Superior temporal gyrus (tissue), 1 donor: ENCODE measurements at regions not wholly inside any gene's neighbourhood (a gene's known extent, or its start where the extent isn't known, plus 50 kb on each side); places are given as distances from the start of the nearest gene placed in this dataset.
"Not testable (repeated sequence)": the region's sequence is repeated elsewhere in the genome, so short reads cannot be mapped to it uniquely, and the experiment has no call there.

ENCODE experiments used
- DNase-seq: peaks from one replicate; pipeline ENCODE4 v3.0.0-alpha.2; 2016; ENCODE audit errors: extremely low spot score

- no peak for DNase-seq
These were observed 110.5 kb upstream of the KCND3 start for GRCh38 chr1:112099979-112100378.

- no peak for DNase-seq
These were observed 116.1 kb upstream of the KCND3 start for GRCh38 chr1:112105557-112105956.

GRCh38 chr1:112110031-112110430 lies 120.6 kb upstream of the KCND3 start:
- no peak for DNase-seq

GRCh38 chr1:112111734-112112133 lies 122.3 kb upstream of the KCND3 start:
- no peak for DNase-seq

DNA sequence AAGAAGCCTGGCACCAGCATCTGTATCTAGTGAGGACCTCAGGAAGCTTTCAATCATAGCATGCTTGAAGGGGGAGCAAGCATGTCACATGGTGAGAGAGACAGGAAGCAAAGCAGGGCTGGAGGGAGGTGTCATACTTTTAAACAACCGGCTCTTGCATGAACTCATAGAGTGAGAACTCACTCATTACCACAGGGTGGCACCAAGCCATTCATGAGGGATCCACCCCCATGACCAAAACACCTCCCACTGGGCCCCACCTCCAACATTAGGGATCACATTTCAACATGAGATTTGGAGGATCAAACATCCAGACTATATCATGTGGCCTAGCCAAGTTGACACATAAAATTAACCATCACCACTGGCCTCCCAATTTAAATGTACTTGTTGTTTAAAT lies 125.1 kb upstream of the KCND3 start:
- no peak for DNase-seq

- no peak for DNase-seq
These were observed 137.1 kb upstream of the KCND3 start for GRCh38 chr1:112126598-112126997.

DNA sequence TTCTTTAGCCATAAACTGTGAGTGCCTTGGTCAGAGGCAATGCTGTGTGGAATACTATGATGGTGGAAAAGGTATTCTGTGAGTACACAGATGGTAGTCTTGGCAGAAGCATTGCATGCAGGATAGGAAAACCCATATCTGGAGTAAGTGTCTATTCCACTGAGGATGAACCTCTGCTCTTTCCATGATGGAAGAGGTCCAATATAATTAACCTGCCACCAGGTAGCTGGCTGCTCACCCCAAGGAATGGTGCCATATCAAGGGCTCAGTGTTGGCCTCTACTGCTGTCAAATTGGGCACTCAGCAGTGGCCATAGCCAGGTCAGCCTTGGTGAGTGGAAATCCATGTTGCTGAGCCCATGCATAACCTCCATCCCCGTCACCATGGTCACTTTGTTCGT lies 138.1 kb upstream of the KCND3 start:
- DNase-seq, result not testable (repeated sequence)

DNA sequence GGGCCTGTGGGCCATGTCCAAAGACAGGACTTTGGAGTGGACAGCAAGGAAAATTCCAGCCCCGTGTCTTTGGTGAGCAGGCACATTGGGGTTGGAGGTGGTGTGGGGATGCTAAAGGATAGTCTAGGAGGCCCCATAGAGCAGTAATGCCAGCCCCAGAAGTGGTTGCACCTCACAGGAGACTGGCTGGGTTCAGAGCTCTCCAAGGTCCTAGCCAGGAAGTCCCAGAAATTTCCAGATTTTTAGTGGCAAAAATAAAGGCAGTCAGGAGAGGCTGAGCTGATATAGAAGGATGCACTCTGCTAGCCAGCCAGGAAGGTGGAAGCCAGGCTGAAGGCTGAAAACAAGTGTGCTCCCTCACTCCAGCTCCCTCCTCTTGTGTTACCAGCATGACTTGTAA lies 144.0 kb upstream of the KCND3 start:
- no peak for DNase-seq

DNA sequence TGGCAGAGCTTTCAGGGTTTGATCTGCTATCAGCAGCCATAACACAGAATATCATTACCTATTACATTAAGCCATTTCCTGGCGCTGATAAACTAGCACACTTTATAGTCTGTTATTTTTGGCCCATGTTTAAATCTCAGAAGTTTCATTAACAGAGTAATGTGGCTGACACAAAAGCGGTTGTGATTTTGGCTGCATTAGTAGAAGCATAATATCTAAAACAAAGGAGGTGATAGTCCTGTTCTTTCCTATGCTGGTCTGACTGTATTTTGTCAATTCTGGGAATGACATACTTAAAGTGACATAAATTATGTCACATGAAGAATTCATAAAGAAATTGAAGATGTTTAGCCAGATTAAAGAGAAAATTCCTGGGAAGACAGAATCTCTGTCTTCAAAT lies 151.3 kb upstream of the KCND3 start:
- DNase-seq, result no peak

GRCh38 chr1:112141301-112141700 lies 151.8 kb upstream of the KCND3 start:
- DNase-seq, result no peak

GRCh38 chr1:112141923-112142322 lies 152.5 kb upstream of the KCND3 start:
- no peak for DNase-seq

- DNase-seq, result no peak
These were observed 154.5 kb upstream of the KCND3 start for GRCh38 chr1:112143871-112144441.

GRCh38 chr1:112144733-112145426 lies 155.4 kb upstream of the KCND3 start:
- peak; percentile 14 for DNase-seq

GRCh38 chr1:112146201-112146715 lies 156.8 kb upstream of the KCND3 start:
- no peak for DNase-seq

- DNase-seq, result not testable (repeated sequence)
These were observed 170.7 kb upstream of the KCND3 start for GRCh38 chr1:112160214-112160613.

- no peak for DNase-seq
These were observed 175.9 kb upstream of the KCND3 start for GRCh38 chr1:112165375-112165774.

GRCh38 chr1:112169517-112169916 lies 180.0 kb upstream of the KCND3 start:
- DNase-seq, result no peak

- DNase-seq, result no peak
These were observed 182.9 kb upstream of the KCND3 start for GRCh38 chr1:112172294-112172882.

- no peak for DNase-seq
These were observed 187.8 kb upstream of the KCND3 start for GRCh38 chr1:112177314-112177713.

GRCh38 chr1:112188611-112189010 lies 199.1 kb upstream of the KCND3 start:
- DNase-seq, result no peak

DNA sequence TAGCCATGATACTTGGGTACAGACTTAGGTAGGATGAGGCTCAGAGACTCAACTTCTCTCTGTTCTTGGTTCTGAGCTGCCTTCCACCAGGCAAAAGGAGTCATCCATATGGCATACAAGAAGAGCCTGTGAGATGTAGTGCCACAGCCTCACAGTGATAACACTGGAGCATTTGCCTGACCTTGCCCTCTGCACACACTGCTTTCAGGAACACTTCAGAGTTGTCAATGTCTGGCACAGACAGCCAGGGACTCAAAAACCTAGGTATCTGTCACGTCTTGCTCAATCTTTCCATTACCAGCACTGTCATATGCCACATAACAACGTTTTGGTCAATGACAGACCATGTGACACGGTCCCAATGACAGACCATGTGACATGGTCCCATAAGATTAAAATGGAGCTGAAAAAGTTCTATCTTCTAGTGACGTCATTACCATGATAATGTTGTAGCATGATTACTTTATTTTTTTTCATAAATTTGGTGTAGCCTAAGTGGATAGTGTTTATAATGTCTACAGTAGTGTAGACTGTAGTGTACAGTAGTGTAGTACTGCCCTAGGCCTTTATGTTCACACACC lies 199.9 kb upstream of the CTTNBP2NL start:
- no peak for DNase-seq

DNA sequence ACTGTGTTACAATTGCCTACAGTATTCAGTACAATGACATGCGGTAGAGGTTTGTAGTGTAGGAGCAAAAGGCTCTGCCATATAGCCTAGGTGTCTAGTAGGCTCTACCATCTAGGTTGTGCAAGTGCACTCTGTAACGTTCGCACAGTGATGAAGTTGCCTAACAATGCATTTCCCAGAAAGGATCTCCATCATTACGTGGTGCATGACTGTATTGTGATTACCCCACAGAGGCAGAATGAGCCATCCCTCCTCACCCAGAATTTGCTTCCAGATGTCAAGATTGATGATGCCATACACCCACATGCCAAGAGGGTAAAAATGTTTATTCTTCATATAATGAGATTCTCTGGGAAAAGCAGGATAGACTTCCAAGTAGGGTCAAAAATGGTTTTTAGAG lies 199.3 kb upstream of the CTTNBP2NL start:
- no peak for DNase-seq

DNA sequence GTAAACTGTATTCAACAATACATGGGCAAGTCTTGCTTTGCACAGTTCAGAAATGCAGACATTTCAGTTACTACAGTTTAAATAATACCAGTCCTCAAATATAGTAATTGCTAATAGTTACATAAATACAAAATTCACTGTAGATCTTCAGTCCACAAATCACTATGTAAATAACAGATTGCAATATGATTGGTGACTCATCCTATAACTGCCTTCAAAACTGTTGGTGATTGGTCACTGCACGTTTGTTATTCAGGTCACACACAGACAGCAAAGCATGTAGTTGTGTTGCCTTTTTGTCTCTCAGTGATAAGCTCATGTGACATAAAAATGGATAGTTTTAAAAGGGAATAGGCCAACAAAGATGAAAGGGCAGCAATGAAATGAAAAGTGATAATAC lies 186.5 kb upstream of the CTTNBP2NL start:
- no peak for DNase-seq
